ENCODE measurements at regions not wholly inside any gene's neighbourhood (a gene's known extent, or its start where the extent isn't known, plus 50 kb on each side); places are given as distances from the start of the nearest gene placed in this dataset.
"Not testable (repeated sequence)": the region's sequence is repeated elsewhere in the genome, so short reads cannot be mapped to it uniquely, and the experiment has no call there.

DNA sequence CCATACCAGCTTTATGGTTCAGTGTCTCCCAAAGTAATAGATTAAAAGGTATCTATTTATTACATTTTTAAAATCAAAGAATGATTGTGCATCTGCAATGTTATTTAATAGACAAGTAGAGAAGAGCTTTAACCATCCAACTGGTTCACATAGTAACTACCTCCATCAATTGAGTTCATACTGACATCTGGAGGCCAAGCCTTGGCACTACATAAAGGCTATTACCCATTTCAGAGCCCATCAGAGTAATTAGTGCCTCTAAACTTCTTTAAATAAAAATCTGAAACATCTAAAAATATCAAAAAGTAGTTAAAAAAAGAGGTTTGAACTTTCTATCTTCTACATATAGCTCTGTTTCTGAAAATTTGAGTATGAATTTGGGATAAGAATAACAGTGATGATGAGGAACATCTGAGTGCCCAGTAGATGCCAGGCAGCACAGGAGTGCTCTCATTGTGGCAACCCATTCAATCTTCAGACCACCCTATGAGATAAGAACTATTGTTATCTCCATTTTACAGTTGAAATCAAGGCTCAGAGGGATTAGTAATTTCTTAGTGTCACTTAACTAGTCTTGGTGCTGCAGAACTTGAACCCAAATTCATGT, 132.9 kb upstream of the DAAM1 start:
- no peak overlapping the region for H3K27ac Mint-ChIP-seq
- no peak for ATAC-seq (replicated peaks)
- no peak overlapping the region for H3K4me3 Mint-ChIP-seq
- no peaks in the 10 kb centered on the region for H3K9me3 Mint-ChIP-seq
- no peaks in the 10 kb centered on the region for H3K4me1 Mint-ChIP-seq
- no peaks in the 10 kb centered on the region for H3K36me3 Mint-ChIP-seq (ENCODE audit: low read depth)
- H3K27me3 Mint-ChIP-seq = peaks cover 13% of the 10 kb centered on the region

DNA sequence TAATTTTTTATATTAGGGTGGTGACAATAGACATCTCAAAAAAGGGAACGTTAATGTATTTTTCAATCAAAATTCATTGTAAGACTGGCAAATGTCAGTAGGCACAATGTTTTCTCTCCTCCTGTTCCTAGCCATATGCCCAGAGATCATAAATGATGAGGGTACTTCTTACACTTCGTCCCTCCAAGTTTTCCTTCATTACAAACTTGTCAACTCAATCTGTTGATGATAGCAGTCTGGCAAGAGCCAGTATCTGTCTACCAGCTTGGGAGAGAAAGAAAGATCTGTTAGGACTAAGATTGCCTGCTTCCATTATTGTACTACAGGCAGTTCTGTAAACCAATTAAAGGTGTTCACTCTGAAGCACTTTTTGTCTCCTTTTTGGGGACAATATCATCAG, 130.9 kb upstream of the DAAM1 start:
- Mint-ChIP-seq H3K9me3 (no peaks in the 10 kb centered on the region), H3K27me3 (peaks cover 3% of the 10 kb centered on the region), H3K4me1 (no peaks in the 10 kb centered on the region), H3K36me3 (ENCODE audit: low read depth) (no peaks in the 10 kb centered on the region), H3K27ac (no peak overlapping the region), H3K4me3 (no peak overlapping the region)
- ATAC-seq (replicated peaks) = no peak

DNA sequence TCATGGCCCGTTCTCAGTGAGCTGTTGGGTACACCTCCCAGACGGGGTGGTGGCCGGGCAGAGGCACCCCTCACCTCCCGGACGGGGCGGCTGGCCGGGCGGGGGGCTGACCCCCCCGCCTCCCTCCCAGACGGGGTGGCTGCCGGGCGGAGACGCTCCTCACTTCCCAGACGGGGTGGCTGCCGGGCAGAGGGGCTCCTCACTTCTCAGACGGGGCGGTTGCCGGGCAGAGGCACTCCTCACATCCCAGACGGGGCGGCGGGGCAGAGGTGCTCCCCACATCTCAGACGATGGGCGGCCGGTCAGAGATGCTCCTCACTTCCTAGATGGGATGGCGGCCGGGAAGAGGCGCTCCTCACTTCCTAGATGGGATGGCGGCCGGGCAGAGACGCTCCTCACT, 129.7 kb upstream of the DAAM1 start:
- not testable (repeated sequence) for H3K4me1 Mint-ChIP-seq; H3K9me3 Mint-ChIP-seq; H3K36me3 Mint-ChIP-seq (ENCODE audit: low read depth); H3K27me3 Mint-ChIP-seq; ATAC-seq (replicated peaks); H3K4me3 Mint-ChIP-seq; H3K27ac Mint-ChIP-seq

DNA sequence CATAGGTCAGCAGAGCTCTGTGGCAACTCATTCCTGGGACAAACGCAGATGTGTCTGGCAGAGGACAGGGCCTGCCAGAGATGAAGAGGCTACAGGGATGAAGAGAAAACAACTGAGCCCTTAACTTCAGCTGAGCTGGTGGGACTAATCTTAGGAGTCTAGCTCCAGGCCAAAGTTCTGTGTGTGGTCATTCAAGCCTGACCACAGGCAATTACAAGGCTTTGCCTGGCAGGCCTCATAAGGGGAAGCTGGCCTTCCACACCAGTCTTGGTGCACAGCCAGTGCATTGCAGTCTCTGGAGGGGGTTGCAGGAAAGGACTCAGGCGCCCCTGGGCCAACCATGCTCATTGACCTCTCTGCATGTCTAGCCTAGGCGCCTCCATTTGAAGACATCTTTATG, 127.6 kb upstream of the DAAM1 start:
- no peaks in the 10 kb centered on the region for H3K27me3 Mint-ChIP-seq

DNA sequence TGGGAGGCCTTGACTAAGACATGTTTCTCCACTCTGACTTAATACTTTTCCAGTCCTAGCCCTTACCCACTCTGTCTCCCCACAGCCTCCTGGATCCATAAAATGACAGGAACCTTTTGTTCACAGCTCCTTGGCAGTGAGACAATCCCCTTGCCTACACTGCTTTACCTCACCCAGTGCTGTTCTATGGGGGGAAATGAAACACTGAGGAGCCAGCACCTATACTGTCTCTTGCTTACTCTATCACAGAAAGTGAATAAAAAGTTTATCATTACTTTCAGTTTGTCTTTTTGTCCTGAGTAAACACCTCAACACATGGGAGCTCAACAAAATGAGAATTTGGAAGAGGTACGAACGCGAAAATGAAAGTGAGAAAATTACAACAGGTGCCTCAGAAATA, 127.2 kb upstream of the DAAM1 start:
- Mint-ChIP-seq H3K36me3 (ENCODE audit: low read depth) (no peaks in the 10 kb centered on the region), H3K9me3 (no peaks in the 10 kb centered on the region), H3K27ac (no peak overlapping the region), H3K4me3 (no peak overlapping the region), H3K4me1 (no peaks in the 10 kb centered on the region), H3K27me3 (no peaks in the 10 kb centered on the region)
- ATAC-seq (replicated peaks) = no peak

More for the DNA sequence above, 127.6 kb upstream of the DAAM1 start:
- Mint-ChIP-seq H3K4me3 (no peak overlapping the region), H3K36me3 (ENCODE audit: low read depth) (no peaks in the 10 kb centered on the region), H3K9me3 (no peaks in the 10 kb centered on the region), H3K27ac (no peak overlapping the region), H3K4me1 (no peaks in the 10 kb centered on the region)
- no peak for ATAC-seq (replicated peaks)

DNA sequence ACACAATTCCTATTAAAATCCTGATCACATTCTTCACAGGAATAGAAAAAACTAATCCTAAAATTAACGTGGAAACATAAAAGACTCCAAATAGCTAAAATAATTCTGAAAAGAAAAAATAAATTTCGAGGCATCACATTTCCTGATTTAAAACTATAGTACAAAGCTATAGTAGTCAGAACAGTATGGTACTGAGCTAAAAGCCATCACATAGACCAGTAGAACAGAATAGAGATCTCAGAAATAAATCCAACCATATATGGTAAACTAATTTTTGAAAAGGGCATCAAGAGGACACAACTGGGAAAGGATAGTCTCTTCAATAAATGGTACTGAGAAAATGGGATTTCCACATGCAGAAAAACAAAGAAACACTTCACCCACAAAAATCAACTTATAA, 125.2 kb upstream of the DAAM1 start:
- Mint-ChIP-seq H3K27ac (no peak overlapping the region), H3K27me3 (no peaks in the 10 kb centered on the region), H3K4me3 (no peak overlapping the region), H3K36me3 (ENCODE audit: low read depth) (no peaks in the 10 kb centered on the region), H3K9me3 (no peaks in the 10 kb centered on the region), H3K4me1 (no peaks in the 10 kb centered on the region)
- ATAC-seq (replicated peaks) = no peak

DNA sequence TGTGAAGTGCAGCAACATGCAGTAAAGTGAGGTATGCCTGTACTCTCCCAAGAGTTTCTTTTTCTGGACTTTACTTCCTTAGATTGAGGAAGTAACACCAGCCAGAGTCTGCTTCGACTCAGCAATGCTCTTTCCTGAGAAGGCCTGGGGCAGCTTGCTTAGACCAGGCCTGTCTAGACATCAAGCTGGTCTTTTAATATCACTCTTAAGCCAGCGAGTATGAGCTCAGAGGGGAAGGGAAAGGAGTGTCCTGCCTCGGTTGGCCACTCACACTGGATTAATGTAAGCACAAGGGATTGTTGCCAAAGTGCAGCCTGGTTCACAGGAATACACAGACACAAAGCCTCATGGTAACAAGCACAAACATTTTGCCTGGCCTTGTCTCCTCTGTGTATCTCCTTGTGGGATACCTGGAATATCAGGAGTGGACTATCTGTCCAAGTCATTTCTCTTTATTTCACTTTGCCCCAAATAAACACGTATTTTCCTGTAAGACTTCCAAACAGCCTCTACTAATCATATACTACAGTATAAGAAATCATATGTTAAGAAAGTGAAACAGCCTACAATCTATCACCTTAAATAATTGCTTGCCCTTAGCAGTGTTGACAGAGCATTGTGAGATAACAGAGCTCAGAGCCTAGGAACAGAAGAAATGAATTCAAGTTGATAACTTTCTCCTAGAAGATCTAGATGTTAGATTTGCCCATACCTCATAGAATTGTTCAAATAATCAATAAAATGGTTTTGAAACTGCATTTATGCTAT, 121.2 kb upstream of the DAAM1 start:
- Mint-ChIP-seq H3K27ac (no peak overlapping the region), H3K9me3 (no peaks in the 10 kb centered on the region), H3K36me3 (ENCODE audit: low read depth) (no peaks in the 10 kb centered on the region), H3K4me1 (no peaks in the 10 kb centered on the region), H3K4me3 (no peak overlapping the region), H3K27me3 (peaks cover 13% of the 10 kb centered on the region)
- no peak for ATAC-seq (replicated peaks)

DNA sequence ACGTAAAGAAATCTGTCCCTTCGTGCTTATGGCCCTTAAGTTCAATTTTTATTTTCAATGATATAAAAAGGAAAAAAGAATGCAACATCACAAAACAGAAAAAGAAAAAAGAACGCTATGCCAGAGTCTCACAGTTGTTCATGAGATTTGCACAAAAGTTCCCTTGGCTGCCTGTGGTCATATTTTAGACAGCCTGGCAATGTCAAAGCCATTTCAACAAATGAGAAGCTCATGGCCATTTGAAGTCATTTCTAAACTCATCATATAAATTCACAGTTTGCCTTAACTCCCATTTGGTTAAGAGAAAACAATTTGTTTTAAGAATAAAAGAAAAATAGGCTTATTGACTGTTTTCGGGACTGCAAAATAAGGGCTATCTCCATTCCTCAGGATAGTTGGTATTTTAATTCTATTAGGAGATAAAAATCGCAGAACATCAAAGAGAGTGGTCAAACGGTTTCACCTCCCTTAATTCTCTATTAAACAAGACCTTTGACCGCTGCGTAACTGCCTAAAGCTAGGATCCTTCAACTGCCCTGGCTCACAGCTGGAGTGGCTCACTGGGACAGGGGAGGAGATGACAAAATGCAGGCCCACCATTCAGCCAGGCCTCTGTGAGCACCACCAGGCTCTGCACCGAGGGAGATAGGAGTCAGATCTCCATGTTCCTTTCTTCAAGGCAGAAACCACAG, 119.2 kb upstream of the DAAM1 start:
- Mint-ChIP-seq H3K27ac (no peak overlapping the region), H3K9me3 (no peaks in the 10 kb centered on the region), H3K36me3 (ENCODE audit: low read depth) (no peaks in the 10 kb centered on the region), H3K4me1 (no peaks in the 10 kb centered on the region), H3K27me3 (peaks cover 17% of the 10 kb centered on the region), H3K4me3 (no peak overlapping the region)
- no peak for ATAC-seq (replicated peaks)

DNA sequence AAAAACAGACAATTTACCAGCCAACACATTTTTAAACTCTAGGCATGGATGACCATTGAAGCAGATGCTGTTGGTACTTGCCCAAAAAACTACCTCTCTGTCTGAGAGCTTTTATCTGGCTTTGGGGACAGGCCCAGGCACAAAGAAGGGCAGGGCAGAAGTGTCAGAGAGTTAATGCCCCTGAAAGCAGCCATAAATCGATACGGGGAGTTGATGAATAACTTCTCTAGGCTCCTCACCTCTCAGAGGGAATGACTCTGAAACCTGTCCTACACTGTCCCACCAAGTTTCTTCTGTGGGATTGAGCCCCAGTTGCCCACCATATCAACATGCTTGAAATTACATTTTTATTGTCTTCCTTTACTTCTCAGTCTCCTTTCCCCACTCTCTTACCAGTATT, 113.0 kb upstream of the DAAM1 start:
- Mint-ChIP-seq H3K9me3 (no peaks in the 10 kb centered on the region), H3K27me3 (peaks cover 18% of the 10 kb centered on the region)

DNA sequence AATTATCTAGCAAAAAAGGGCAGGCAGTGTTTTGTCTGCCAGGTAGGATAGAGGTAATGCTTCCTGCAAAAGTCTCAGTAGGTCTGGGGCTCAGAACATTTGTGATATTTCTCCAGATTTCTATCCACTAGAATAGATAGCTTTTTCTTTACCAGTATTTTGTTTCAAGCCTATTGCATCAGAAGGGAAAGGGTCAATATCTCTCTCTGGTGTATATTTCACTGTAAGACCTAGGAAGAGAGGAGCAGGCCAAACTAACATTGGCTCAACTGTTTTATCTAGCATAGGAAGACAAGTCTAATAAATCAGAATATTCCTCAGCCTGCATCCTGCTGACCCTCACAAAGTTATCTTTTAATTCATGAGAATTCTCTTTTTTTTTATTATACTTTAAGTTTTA, 106.7 kb upstream of the DAAM1 start:
- Mint-ChIP-seq H3K4me3 (no peak overlapping the region), H3K27me3 (peaks cover 3% of the 10 kb centered on the region), H3K27ac (no peak overlapping the region), H3K9me3 (no peaks in the 10 kb centered on the region), H3K4me1 (no peaks in the 10 kb centered on the region), H3K36me3 (ENCODE audit: low read depth) (no peaks in the 10 kb centered on the region)
- ATAC-seq (replicated peaks) = no peak

More for the DNA sequence above, 113.0 kb upstream of the DAAM1 start:
- Mint-ChIP-seq H3K4me1 (no peaks in the 10 kb centered on the region), H3K27ac (no peak overlapping the region), H3K4me3 (no peak overlapping the region), H3K36me3 (ENCODE audit: low read depth) (no peaks in the 10 kb centered on the region)
- ATAC-seq (replicated peaks) = no peak

DNA sequence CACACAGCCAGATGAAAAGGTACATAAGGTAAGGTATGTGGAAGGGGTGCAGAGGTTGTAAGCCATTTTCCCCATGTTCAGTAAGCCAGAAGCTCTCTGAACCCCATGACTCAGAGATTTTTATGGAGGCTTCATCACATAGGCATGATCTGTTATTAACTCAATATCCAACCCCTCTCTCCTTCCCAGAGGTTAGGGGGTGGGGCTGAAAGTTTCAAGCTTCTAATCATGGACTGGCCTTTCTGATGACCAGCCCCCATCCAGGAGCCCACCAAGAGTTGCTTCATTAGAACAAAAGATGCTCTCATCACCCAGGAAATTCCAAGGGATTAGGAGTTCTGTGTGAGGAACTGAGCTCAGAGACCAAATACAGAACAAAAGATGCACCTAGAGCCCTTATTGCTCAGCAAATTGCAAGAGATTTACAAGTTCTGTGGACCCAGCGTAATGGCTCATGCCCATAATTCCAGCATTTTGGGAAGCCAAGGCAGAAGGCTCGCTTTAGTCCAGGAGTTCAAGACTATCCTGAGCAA, 103.2 kb upstream of the DAAM1 start:
- no peak overlapping the region for H3K4me3 Mint-ChIP-seq
- H3K4me1 Mint-ChIP-seq = no peaks in the 10 kb centered on the region
- no peak overlapping the region for H3K27ac Mint-ChIP-seq
- no peaks in the 10 kb centered on the region for H3K9me3 Mint-ChIP-seq
- no peaks in the 10 kb centered on the region for H3K36me3 Mint-ChIP-seq (ENCODE audit: low read depth)
- H3K27me3 Mint-ChIP-seq = no peaks in the 10 kb centered on the region
- ATAC-seq (replicated peaks) = no peak

DNA sequence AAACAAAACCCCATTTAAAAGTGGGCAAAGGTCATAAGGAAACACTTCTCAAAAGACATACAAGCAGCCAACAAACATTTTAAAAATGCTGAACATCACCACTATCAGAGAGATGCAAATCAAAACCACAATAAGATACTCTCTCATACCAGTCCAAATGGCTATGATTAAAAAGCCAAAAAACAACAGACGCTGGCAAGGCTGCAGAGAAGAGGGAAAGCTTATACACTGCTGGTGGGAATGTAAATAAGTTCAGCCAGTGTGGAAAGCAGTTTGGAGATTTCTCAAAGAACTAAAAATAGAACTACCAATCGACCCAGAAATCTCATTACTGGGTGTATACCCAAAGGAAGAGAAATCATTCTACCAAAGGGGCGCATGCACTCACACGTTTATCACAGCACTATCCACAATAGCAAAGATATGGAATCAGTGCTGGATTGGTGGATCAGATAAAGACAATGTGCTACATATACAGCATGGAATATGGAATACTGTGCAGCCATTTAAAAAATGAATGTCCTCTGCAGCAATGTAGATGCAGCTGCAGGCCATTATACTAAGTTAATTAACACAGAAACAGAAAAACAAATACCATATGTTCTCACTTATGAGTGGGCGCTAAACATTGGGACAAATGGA, 102.1 kb upstream of the DAAM1 start:
- Mint-ChIP-seq H3K9me3 (no peaks in the 10 kb centered on the region), H3K4me1 (no peaks in the 10 kb centered on the region)

DNA sequence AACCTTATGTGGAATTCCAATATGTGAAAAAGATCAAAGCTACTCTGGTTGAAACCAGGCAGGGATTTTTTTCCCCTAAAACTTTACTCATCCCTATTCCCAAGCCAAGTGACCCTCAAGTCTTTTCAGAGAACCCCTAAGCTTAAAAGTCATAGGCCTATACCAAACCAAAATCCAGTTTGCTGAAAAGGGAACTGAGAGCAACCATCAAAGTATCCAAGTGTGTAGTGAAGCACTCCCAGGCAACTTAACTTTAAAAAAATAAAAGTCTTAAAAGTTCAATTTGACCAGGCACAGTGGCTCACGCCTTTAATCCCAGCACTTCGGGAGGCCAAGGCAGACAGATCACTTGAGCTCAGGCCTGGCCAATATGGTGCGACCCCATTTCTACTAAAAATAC, 101.2 kb upstream of the DAAM1 start:
- no peak overlapping the region for H3K27ac Mint-ChIP-seq
- ATAC-seq (replicated peaks) = no peak
- H3K4me3 Mint-ChIP-seq = no peak overlapping the region
- H3K27me3 Mint-ChIP-seq = no peaks in the 10 kb centered on the region
- H3K36me3 Mint-ChIP-seq (ENCODE audit: low read depth) = no peaks in the 10 kb centered on the region
- no peaks in the 10 kb centered on the region for H3K4me1 Mint-ChIP-seq
- no peaks in the 10 kb centered on the region for H3K9me3 Mint-ChIP-seq

More for the DNA sequence above, 102.1 kb upstream of the DAAM1 start:
- Mint-ChIP-seq H3K4me3 (no peak overlapping the region), H3K27me3 (no peaks in the 10 kb centered on the region), H3K27ac (no peak overlapping the region), H3K36me3 (ENCODE audit: low read depth) (no peaks in the 10 kb centered on the region)
- no peak for ATAC-seq (replicated peaks)

DNA sequence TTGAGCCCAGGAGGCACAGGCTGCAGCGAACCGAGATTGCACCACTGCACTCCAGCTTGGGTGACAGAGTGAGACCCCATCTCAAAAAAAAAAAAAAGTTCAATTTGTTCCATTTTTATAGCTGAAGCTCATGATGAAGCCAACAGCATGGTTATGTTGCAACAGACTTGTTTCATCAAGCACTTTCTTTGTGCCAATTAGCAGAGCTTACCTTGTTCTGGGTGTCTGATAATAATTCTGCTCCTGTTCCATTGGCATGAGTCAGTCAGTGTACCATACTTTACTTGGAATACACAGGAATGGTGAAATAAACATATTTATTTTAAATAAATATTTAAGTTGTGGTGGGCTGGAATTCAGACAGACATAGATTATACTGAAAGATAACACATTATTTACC, 100.8 kb upstream of the DAAM1 start:
- Mint-ChIP-seq H3K4me1 (no peaks in the 10 kb centered on the region), H3K27me3 (no peaks in the 10 kb centered on the region), H3K36me3 (ENCODE audit: low read depth) (no peaks in the 10 kb centered on the region), H3K27ac (no peak overlapping the region), H3K4me3 (no peak overlapping the region), H3K9me3 (no peaks in the 10 kb centered on the region)
- ATAC-seq (replicated peaks) = no peak

Data from activated T-helper 17 cell treated with anti-CD3 and anti-CD28 coated beads, Interleukin-2, amount 50 U/mL, for 72 hours (primary cell).